GM19467 (cell line): ENCODE measurements at regions not wholly inside any gene's neighbourhood (a gene's known extent, or its start where the extent isn't known, plus 50 kb on each side); places are given as distances from the start of the nearest gene placed in this dataset.

Source experiments
- ATAC-seq: cut with Tn5 transposase; IDR thresholded peaks from one replicate; pipeline ENCODE4 v1.9.1; 2021; ENCODE audit warnings: mild to moderate bottlenecking, moderate library complexity; ENCODE audit not compliant: unreplicated experiment

DNA sequence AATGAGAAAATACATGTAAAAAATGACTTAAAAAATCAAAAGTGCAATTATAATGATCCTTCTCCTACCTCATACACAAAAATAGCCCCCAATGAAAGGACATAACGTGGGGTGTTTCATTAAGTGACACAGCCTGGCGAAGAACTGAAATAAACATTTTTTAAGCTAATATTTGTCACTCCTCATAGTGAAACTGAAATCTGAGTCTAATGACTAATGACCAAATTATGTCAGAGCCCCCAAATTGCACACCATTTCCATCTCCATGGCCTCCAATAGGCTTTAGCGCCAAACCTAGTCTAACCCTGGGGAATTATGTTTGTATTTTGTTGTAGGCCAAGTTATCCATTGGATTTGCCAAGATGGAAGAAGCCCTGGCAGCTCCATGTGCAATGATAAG lies 119.1 kb downstream of the WT1 start:
- ATAC-seq = no peak

DNA sequence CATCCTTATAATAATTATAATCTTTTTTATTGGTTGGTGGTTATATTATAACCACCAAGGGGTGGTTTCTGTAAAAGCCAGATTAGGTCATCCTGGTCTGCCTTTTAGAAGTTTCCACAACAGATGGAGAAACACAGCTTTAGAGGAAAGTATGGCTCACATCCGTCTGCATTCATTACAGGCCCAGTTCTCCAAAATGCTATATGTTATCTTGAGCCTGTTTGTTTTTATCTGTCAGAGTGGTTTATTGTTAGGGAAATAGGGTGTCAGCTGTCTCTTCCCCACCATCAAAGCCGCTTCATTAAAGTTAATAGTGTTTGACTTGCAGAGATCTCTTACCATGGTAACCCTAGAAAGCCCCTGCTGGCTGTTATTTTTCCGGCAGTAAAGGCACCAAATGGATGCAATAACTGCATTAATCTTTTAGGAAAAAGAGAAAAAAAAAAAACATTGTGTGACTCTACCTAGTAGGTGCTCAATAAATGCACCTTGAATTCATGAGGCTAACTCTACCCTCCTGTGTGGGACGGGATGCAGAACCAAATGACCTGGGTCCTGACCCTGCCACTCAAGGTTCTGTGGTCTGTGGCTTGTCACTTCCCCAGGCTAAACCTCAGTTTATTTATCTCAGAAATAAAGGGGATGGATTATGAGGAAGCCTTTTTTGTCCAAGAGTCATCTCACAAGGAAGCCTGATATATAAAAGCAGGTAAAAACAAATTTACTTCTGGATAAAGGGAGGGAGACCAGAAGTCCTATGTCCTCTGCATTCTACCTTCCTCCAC lies 118.3 kb downstream of the WT1 start:
- ATAC-seq = no peak

DNA sequence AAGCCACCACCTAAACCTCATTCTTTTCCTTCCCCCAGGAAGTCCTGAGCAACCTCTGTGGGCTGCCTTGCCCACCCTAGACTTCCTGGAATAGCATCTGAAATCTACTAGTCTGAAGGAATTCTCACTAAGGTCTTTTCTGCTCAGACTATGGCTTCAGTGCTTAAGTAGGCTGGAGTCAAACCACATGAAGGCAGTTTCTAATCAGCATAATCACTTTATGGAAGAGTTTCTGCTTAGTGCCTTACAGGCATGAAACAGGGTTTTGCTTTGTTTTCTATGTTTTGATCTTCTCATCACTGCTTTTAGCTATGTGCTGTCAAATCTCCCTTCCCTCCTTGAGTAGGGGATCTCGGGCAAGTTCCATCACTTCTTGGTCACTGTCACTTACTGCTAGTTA lies 117.7 kb downstream of the WT1 start:
- no peak for ATAC-seq

DNA sequence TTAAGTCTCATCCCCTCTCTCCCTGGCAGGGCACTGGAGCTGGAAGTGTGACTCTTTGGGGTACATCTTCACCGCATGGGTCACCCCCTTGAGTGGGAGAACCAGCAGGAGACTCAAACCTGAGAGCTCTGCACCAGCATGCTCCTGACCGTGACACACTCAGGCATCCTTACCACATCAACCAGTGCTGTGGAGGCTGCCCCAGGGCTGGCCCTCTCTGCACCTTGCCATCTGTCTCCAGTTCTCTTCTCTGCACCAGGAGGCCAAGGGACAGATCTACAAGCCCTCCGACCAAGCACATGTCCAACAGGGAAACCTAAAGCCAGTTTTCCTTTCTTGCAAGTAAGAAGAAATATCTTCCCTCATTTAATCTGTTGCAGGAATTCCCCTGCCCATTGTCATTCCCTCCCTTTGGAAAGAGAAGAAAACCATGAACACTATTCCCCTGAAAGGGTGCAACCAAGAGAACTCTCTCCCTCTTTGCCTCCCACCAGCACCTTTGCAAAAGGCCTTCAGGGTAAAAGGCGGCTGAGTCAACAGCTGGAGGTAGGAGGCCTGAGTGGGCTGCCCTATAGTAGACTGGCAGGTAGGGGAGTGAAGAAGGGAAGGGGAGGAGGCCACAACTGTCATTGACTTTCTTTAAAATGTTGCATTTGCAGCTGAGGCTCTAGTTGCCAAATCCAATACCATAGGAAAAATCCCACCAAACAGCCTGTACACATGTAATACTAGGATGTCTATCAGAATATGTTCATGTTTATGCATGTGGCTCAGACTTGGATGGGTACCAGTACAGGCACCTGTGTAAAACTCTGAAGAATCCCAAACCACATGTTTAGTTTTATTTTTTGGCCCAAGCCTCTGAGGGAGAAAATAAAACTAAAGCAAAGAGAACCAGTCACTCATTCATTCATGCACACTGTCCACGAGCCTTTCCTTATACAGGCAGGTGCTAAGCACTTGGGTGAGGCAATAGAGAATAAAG lies 117.0 kb downstream of the WT1 start:
- no peak for ATAC-seq

DNA sequence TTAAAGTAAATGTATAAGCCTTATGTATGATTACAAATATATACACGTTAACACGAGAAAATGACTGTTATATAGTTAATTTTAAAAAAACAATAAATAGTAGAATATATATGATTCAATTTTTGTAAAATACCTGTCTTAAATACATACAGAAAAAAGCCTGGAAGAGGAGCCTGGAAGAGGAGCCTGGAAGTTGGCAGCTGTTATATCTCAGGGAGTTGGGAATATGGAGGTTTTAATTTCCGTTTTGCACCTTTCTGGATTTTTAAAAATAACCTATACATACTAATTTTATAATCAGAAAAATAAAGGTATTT lies 111.6 kb downstream of the WT1 start:
- ATAC-seq = no peak

DNA sequence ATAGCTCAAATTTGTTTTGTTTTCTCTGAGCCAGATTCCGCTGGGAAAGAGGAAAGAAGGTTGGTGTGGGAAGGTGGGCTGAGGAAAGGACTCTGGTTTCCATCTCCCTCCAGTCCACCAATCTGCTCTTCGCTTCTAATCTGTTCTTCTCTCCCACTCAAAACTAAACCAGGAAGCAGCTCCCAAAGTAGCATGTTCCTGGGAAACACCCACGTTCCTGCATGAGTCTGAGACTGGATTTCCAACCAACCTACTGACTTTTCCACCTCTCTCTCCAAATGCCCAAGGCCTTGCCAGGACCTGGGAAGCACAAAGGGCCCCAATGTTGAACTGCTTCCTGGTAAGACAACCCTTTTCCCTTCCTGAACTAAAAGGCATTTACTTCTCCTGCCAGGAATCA lies 110.2 kb downstream of the WT1 start:
- no peak for ATAC-seq

DNA sequence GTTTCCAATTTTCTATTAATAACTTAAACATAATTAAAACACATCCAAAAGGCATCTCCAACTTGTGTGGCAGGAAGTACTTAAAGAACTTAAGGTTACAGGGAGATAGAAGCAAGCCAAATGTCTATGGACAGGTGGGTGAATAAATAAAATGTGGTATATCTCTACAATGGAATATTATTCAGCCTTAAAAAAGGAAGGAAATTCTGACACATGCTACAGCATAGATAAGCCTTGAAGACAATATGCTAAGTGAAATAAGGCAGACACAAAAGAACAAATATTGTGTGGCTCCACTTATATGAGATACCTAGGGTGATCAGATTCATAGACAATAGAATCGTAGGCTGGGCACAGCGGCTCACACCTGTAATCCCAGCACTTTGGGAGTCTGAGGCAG lies 109.6 kb downstream of the WT1 start:
- no peak for ATAC-seq

DNA sequence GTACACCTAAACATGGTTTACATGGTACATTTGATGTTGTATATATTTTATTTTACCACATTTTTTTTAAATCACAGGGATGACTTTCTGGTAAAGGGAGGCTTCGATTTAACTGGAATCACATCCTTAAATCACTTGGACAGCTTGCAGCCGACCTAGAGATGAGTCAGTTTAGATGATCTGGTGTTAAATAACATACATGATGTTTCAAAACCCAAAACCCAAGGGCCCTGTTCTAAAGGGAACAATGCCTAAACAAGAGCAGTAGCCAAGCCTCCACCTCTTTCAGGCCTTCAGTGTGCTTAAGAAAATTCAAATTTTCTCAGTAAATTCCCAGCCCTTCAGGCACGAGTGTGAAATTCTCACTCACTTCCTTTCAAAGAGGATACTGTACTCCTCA lies 108.8 kb downstream of the WT1 start:
- no peak for ATAC-seq

DNA sequence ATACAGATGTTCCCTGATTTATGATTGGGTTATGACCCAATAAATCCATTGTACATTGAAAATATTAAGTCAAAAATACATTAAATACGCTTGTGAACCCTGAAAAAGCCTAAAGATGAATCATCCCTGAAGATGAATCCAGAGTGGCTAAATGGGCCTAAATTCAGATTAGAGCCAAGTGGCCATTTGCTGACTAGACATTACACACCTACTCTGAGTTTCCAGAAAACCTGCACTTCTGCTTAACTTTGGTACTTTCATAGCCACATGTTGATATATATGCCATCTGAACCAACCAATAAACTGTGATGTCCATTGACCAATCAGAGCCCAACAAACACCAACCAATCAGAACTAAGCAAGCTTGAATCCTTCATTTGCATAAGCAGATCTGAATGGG lies 106.9 kb downstream of the WT1 start:
- ATAC-seq = no peak

DNA sequence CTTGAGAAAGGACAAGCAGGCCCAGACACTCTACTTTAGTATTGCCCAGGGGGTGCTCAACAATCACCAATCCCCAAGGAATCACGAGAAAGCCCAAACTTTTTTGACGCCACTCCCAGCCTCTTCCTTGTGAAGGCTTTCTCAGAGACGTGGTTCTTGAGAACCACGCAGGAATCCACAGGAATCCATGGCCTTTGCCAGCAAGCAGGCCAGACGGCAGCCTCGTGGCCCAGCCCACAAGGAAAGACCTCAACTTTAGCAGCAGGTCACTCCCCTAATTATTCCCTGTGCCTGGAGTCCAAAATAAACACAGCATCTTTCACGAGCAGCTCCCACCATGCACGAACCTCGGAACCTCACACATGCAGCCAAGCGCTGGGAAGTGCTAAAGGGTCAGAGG lies 104.2 kb downstream of the WT1 start:
- ATAC-seq = no peak

DNA sequence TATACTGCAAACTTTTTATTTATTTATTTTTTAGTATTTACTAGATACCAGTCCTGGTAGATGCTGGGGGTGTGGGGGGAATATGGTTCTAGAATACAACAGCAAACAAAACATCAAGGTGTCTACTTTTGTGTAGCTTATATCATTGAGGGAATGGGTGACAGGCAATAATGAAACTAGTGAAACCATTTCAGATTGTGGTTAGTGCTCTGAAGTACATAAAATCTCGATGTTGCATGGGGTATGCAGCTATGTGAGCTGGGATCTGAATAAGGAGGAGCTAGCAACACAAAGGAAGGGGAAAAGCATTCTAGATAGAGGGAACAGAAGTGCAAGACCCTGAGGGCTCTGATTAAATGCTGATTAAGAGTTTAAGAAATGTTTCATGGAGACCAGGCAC lies 103.5 kb downstream of the WT1 start:
- ATAC-seq = no peak

DNA sequence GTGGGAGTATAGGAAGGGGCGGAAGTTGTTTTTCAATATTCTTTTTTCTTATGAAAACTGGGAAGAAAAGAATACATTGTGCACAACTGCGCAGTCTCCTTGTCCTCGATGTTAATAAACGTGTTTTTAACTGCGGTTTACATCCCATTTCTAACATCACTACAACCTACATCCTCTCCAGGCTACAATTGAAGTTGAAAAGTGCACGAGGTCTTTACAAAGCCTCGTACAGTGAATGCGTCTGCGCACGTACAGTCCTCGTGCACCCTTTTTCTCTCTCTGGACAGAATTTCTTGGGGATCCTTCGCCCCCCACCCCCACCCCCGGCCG lies 102.4 kb downstream of the WT1 start:
- ATAC-seq = no peak

DNA sequence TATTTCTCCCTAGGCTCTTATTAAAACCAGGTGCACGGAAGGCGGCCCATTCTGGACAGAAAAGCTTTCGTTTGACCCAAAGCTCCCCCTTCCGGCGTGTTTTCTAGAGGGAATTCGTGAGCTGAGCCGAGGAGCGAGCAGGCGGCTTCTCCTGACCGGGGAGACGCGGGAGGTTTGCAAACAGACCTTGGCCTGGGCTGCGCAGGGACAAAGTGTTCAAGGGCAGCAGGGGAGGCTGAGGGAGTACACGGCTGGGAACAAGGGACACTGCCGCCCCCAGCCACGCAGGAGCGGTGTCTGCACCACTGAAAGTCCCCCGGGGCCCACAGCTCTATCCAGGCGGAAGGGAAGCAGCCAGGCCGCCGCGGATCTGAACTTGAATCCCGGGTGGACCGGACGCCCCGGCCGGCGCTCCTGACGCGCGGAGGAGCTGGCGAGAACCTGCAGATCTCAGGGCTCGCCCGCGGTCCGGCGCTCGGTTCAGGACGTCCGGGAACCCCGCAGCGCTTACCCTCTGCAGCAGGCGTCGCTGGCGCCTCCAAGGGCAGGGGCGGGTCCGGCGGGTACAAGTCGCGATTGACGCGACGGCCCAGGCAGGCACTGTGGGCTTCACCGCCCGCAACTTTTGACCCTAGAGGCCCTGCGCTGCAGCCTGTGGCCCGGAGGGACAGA lies 101.9 kb downstream of the WT1 start:
- ATAC-seq = no peak

DNA sequence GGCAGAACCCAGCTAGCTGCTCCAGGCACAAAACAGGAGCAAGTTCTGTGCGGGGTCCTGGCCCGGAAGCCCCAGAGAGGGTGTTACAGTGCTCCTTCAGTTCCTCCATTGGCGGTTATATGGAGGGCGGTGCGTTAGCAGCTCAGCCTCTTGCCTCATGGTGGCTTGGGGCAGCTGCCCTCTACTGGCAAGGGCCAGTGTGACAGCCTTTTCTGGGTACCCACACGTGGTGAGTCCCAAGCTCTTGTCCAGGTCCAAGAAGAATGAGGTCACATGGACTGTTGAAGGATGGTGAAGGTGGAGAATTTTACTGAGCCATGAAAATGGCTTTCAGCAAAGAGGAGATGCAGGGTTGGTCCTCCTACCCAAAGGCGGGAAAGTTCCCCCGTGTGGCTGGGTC lies 100.5 kb downstream of the WT1 start:
- no peak for ATAC-seq
